DND-41 (cell line): ENCODE measurements at regions not wholly inside any gene's neighbourhood (a gene's known extent, or its start where the extent isn't known, plus 50 kb on each side); places are given as distances from the start of the nearest gene placed in this dataset.

Experiments
- ATAC-seq: fragments of 200-7000 bp; cut with Tn5 transposase; 3 replicates; pipeline ENCODE4 v1.9.1; 2021; ENCODE audit warnings: low read depth; ENCODE audit not compliant: insufficient read depth
- DNase-seq: peaks from one replicate; pipeline ENCODE4 v3.0.0-alpha.2; 2020
- H2AFZ ChIP-seq: 2 replicates; pipeline ENCODE4 v1.6.0; 2012; ENCODE audit warnings: low read depth, low read length
- H3K27ac ChIP-seq: 2 replicates; pipeline ENCODE4 v1.5.1; 2012; ENCODE audit warnings: low read length, inconsistent platforms
- H3K27me3 ChIP-seq: fragments of 200-600 bp; sonication (generic); 2 replicates; pipeline ENCODE4 v1.6.0; 2012; ENCODE audit warnings: low read length, mild to moderate bottlenecking, inconsistent platforms; ENCODE audit not compliant: insufficient read depth, poor library complexity
- H3K36me3 ChIP-seq: 2 replicates; pipeline ENCODE4 v1.5.1; 2012; ENCODE audit warnings: low read length, inconsistent platforms; ENCODE audit not compliant: insufficient read depth
- H3K4me1 ChIP-seq: 2 replicates; pipeline ENCODE4 v1.5.1; 2012; ENCODE audit warnings: mild to moderate bottlenecking, low read length; ENCODE audit not compliant: insufficient read depth
- H3K4me2 ChIP-seq: 2 replicates; pipeline ENCODE4 v1.6.0; 2012; ENCODE audit warnings: mild to moderate bottlenecking, moderate library complexity, low read length, inconsistent platforms; ENCODE audit not compliant: insufficient read depth
- H3K4me3 ChIP-seq, 2 experiments: fragments of 200-600 bp in 1 of 2; shearing (Covaris generic) in 1 of 2; 2 replicates each; pipeline ENCODE4 v1.5.1; 2012 to 2016; ENCODE audit warnings: inconsistent platforms in 2 of 2, low read length in 2 of 2, mild to moderate bottlenecking in 2 of 2, low read depth in 1 of 2, moderate library complexity in 1 of 2
- H3K79me2 ChIP-seq: 2 replicates; pipeline ENCODE4 v1.6.0; 2012; ENCODE audit warnings: low read length, inconsistent platforms; ENCODE audit not compliant: insufficient read depth
- H3K9ac ChIP-seq: 2 replicates; pipeline ENCODE4 v1.6.0; 2012; ENCODE audit warnings: low read depth, mild to moderate bottlenecking, inconsistent platforms, low read length, moderate library complexity
- H3K9me3 ChIP-seq: 2 replicates; pipeline ENCODE4 v1.5.1; 2012; ENCODE audit warnings: low read length, moderate library complexity, mild to moderate bottlenecking, inconsistent platforms; ENCODE audit not compliant: insufficient read depth, severe bottlenecking
- H4K20me1 ChIP-seq: 2 replicates; pipeline ENCODE4 v1.6.0; 2012; ENCODE audit warnings: low read length; ENCODE audit not compliant: insufficient read depth
- CTCF ChIP-seq: IDR thresholded peaks from 2 replicates; pipeline ENCODE4 v1.5.1; 2012; ENCODE audit warnings: borderline replicate concordance, low read length, moderate library complexity, mild to moderate bottlenecking; ENCODE audit not compliant: poor library complexity, severe bottlenecking; ENCODE audit errors: extremely low read depth
- EZH2 ChIP-seq: IDR thresholded peaks from 3 replicates; pipeline ENCODE4 v1.6.1; 2012; ENCODE audit warnings: borderline replicate concordance, low read depth, mild to moderate bottlenecking, moderate library complexity, low read length, inconsistent platforms; ENCODE audit not compliant: severe bottlenecking

- H3K4me3 ChIP-seq: no peak overlapping the region
- H3K4me2 ChIP-seq: no peak overlapping the region
- ATAC-seq (no peak), DNase-seq (no peak)
- TF ChIP-seq EZH2 (no peak), CTCF (no peak)
- no peaks in the 10 kb centered on the region for H3K36me3 ChIP-seq
- H4K20me1 ChIP-seq: no peaks in the 10 kb centered on the region
- no peaks in the 10 kb centered on the region for H3K27me3 ChIP-seq
- H3K9ac ChIP-seq: no peak overlapping the region
- no peaks in the 10 kb centered on the region for H3K4me1 ChIP-seq
- no peaks in the 10 kb centered on the region for H3K9me3 ChIP-seq
- no peaks in the 10 kb centered on the region for H3K79me2 ChIP-seq
- H2AFZ ChIP-seq: no peak overlapping the region
- no peak overlapping the region for H3K27ac ChIP-seq
Measured at GRCh38 chr7:98559219-98559618, 57.9 kb upstream of the NPTX2 start.

GRCh38 chr7:98557538-98558031 lies 59.5 kb upstream of the NPTX2 start:
- TF ChIP-seq EZH2 (no peak), CTCF (no peak)
- no peak overlapping the region for H3K9ac ChIP-seq
- H2AFZ ChIP-seq: no peak overlapping the region
- no peaks in the 10 kb centered on the region for H3K36me3 ChIP-seq
- ATAC-seq: no peak
- no peaks in the 10 kb centered on the region for H3K4me1 ChIP-seq
- no peaks in the 10 kb centered on the region for H4K20me1 ChIP-seq
- H3K27me3 ChIP-seq: no peaks in the 10 kb centered on the region
- no peak overlapping the region for H3K27ac ChIP-seq
- no peak for DNase-seq
- no peaks in the 10 kb centered on the region for H3K9me3 ChIP-seq
- H3K79me2 ChIP-seq: no peaks in the 10 kb centered on the region
- no peak overlapping the region for H3K4me2 ChIP-seq
- H3K4me3 ChIP-seq: no peak overlapping the region

- H3K4me2 ChIP-seq: no peak overlapping the region
- ATAC-seq: no peak
Measured at GRCh38 chr7:98556288-98556687, 60.8 kb upstream of the NPTX2 start.

More at GRCh38 chr7:98556288-98556687, 60.8 kb upstream of the NPTX2 start:
- no peak overlapping the region for H2AFZ ChIP-seq
- no peak overlapping the region for H3K9ac ChIP-seq
- H3K4me3 ChIP-seq: no peak overlapping the region
- no peak overlapping the region for H3K27ac ChIP-seq
- H3K4me1 ChIP-seq: no peaks in the 10 kb centered on the region
- no peaks in the 10 kb centered on the region for H3K27me3 ChIP-seq
- TF ChIP-seq CTCF (no peak), EZH2 (no peak)
- H4K20me1 ChIP-seq: no peaks in the 10 kb centered on the region
- H3K36me3 ChIP-seq: no peaks in the 10 kb centered on the region
- peaks cover 7% of the 10 kb centered on the region for H3K9me3 ChIP-seq
- no peak for DNase-seq
- no peaks in the 10 kb centered on the region for H3K79me2 ChIP-seq
